ENCODE measurements at regions not wholly inside any gene's neighbourhood (a gene's known extent, or its start where the extent isn't known, plus 50 kb on each side); places are given as distances from the start of the nearest gene placed in this dataset.

DNA sequence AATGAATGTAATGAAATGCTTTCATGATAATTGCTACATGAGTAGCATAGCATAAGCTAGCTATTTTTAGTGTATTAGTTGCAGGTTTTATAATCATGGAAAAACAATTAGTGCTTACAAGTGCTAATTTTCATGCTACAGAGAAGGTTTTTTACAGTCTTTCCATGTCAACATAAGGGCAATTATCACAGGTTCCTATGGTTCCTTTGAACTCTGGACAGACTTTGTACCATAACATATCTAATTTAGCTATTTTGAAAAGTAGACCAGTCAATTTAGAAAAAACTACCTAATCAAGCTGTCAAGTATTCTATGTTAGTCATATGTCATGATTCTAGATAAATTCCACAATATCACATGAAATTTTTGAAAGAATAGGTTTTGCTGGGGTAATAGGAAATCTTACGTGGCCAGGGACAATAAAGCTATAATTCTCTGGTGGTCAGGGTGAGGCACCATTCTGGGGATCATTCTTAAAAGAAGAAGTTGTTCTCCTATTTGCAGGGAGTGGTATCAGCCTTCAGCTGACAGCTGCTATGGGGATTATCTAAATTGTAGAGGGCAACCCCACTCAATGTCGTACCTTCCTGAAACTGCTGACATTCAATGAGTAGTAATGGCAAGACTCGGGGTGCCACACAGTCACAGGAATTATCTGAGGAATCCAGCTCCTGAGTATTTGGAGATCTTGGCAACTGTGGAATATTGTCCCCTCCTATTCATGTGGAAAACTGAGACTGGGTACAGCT, 724.0 kb upstream of the LINC00305 start:
- DNase-seq (ENCODE audit: low read depth): no peak
- H3K27me3 ChIP-seq (ENCODE audit: control insufficient read depth, insufficient read depth, low read length): no peaks in the 10 kb centered on the region
- H3K4me3 ChIP-seq (ENCODE audit: low read depth, low read length): no peak overlapping the region
- H3K36me3 ChIP-seq (ENCODE audit: control insufficient read depth, insufficient read depth, low read length): no peaks in the 10 kb centered on the region
- TF ChIP-seq, protein P1, sequence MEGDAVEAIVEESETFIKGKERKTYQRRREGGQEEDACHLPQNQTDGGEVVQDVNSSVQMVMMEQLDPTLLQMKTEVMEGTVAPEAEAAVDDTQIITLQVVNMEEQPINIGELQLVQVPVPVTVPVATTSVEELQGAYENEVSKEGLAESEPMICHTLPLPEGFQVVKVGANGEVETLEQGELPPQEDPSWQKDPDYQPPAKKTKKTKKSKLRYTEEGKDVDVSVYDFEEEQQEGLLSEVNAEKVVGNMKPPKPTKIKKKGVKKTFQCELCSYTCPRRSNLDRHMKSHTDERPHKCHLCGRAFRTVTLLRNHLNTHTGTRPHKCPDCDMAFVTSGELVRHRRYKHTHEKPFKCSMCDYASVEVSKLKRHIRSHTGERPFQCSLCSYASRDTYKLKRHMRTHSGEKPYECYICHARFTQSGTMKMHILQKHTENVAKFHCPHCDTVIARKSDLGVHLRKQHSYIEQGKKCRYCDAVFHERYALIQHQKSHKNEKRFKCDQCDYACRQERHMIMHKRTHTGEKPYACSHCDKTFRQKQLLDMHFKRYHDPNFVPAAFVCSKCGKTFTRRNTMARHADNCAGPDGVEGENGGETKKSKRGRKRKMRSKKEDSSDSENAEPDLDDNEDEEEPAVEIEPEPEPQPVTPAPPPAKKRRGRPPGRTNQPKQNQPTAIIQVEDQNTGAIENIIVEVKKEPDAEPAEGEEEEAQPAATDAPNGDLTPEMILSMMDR (IDR thresholded peaks at IDR 0.05; ENCODE audit: insufficient read depth, low read length, poor library complexity, severe bottlenecking): no peak

DNA sequence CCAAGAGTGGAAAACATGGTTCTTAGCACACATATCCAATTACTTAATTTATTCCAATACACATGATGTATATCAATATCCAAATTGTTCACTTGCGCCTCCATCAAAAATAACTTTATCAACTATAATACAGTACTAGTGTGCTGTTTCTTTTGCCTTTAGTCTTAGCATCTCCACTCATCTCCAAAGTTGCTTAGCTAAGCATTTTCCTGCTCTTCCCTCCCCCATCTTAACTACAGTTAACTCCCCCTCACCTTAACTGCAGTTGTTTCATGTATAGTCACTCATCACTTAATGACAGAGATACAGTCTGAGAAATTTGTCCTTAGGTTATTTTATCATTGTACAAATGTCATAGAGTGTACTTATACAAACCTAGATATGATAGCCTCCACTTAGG, 705.2 kb upstream of the LINC00305 start:
- TF ChIP-seq, protein P1 (IDR thresholded peaks at IDR 0.05; ENCODE audit: insufficient read depth, low read length, poor library complexity, severe bottlenecking): no peak
- no peaks in the 10 kb centered on the region for H3K36me3 ChIP-seq (ENCODE audit: control insufficient read depth, insufficient read depth, low read length)
- no peak overlapping the region for H3K4me3 ChIP-seq (ENCODE audit: low read depth, low read length)
- H3K27me3 ChIP-seq (ENCODE audit: control insufficient read depth, insufficient read depth, low read length): no peaks in the 10 kb centered on the region
- no peak for DNase-seq (ENCODE audit: low read depth)

DNA sequence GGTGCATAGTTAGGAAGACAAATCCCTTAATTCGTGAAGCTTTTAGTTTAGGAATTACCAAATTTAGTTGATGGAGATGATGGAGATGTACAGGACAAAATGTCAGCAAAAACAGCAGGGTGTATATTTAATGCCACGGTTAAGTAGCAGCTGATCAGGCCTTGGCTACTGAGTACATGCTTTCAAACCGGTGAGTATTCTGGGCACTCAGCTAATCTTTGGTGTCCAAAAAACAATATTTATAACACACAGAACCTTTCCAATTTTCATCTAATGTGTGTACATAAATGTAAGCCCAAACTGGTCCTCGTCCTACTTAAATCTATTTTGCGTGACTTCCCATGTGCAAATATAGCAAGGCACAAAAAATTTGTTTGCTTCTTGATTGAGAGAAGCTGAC, 703.4 kb upstream of the LINC00305 start:
- TF ChIP-seq, protein P1 (IDR thresholded peaks at IDR 0.05; ENCODE audit: insufficient read depth, low read length, poor library complexity, severe bottlenecking): no peak
- no peak overlapping the region for H3K4me3 ChIP-seq (ENCODE audit: low read depth, low read length)
- H3K36me3 ChIP-seq (ENCODE audit: control insufficient read depth, insufficient read depth, low read length): no peaks in the 10 kb centered on the region
- H3K27me3 ChIP-seq (ENCODE audit: control insufficient read depth, insufficient read depth, low read length): no peaks in the 10 kb centered on the region
- no peak for DNase-seq (ENCODE audit: low read depth)

DNA sequence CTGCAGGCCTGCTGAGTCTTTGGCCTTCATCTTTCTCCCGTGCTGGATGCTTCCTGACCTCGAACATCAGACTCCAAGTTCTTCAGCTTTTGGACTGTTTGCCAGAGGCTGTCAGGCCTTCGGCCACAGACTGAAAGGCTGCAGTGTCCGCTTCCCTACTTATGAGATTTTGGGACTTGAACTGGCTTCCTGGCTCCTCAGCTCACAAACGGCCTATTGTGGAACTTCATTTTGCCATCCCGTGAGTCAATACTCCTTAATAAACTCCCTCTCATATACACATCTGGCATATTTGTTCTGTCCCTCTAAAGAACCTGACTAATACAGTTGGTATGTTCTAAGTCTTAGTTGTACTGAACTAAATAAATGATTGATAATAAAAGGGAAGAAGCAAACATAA, 702.8 kb upstream of the LINC00305 start:
- TF ChIP-seq, protein P1 (IDR thresholded peaks at IDR 0.05; ENCODE audit: insufficient read depth, low read length, poor library complexity, severe bottlenecking): no peak
- Histone ChIP-seq H3K4me3 (ENCODE audit: low read depth, low read length) (no peak overlapping the region), H3K36me3 (ENCODE audit: control insufficient read depth, insufficient read depth, low read length) (no peaks in the 10 kb centered on the region), H3K27me3 (ENCODE audit: control insufficient read depth, insufficient read depth, low read length) (no peaks in the 10 kb centered on the region)
- no peak for DNase-seq (ENCODE audit: low read depth)

DNA sequence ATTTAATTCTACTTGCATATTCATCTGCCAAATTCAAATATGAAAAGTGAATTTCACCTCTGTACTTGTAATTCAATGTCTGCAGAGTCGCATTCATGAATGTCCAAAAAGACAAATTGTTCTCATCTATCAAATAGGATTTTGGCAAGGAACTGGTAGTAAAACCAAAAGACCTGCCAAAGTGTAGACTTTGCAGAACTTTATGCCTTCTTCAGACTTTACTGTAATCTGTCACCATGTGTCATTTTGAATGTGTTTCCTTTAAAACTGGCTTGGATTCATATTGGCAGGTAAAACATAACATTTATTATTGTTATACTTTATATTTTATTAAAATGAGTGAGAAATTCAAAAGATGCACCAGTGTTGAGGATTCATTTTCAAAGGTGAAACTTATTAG, 701.9 kb upstream of the LINC00305 start:
- Histone ChIP-seq H3K4me3 (ENCODE audit: low read depth, low read length) (no peak overlapping the region), H3K27me3 (ENCODE audit: control insufficient read depth, insufficient read depth, low read length) (no peaks in the 10 kb centered on the region), H3K36me3 (ENCODE audit: control insufficient read depth, insufficient read depth, low read length) (no peaks in the 10 kb centered on the region)
- TF ChIP-seq, protein P1 (IDR thresholded peaks at IDR 0.05; ENCODE audit: insufficient read depth, low read length, poor library complexity, severe bottlenecking): no peak
- DNase-seq (ENCODE audit: low read depth): no peak

All from kidney epithelial cell (primary cell).